ENCODE measurements at regions not wholly inside any gene's neighbourhood (a gene's known extent, or its start where the extent isn't known, plus 50 kb on each side); places are given as distances from the start of the nearest gene placed in this dataset.

GRCh38 chr6:74871757-74872156, 334.1 kb downstream of the COL12A1 start:
- no peak overlapping the region for H3K4me2 ChIP-seq (ENCODE audit: low read length)

GRCh38 chr6:74870403-74870802, 335.4 kb downstream of the COL12A1 start:
- no peak for TF ChIP-seq CTCF (IDR thresholded peaks at IDR 0.05; ENCODE audit: low read length)
- no peak for TF ChIP-seq EZH2 (IDR thresholded peaks at IDR 0.05; ENCODE audit: borderline replicate concordance, low read length)
- Histone ChIP-seq H3K9me2 (ENCODE audit: low read depth, low read length) (no peaks in the 10 kb centered on the region), H3K9me3 (ENCODE audit: low read length) (no peaks in the 10 kb centered on the region), H2AFZ (ENCODE audit: low read length) (no peak overlapping the region), H3K27me3 (ENCODE audit: insufficient read depth, low read length) (no peaks in the 10 kb centered on the region), H3F3A (ENCODE audit: insufficient read depth, low read length) (no peaks in the 10 kb centered on the region), H3K4me3 (ENCODE audit: low read depth, low read length, poor library complexity, severe bottlenecking) (no peak overlapping the region), H3K27ac (ENCODE audit: low read depth, low read length, poor library complexity, severe bottlenecking) (no peak overlapping the region), H3K79me2 (ENCODE audit: insufficient read depth, low read length) (no peaks in the 10 kb centered on the region), H3K4me2 (ENCODE audit: low read length) (no peak overlapping the region), H3K9ac (ENCODE audit: low read length) (no peak overlapping the region), H3K4me1 (ENCODE audit: insufficient read depth, low read length, severe bottlenecking) (no peaks in the 10 kb centered on the region), H4K20me1 (ENCODE audit: insufficient read depth, low read length) (no peaks in the 10 kb centered on the region), H3K36me3 (ENCODE audit: insufficient read depth, low read length) (no peaks in the 10 kb centered on the region)

More at GRCh38 chr6:74871757-74872156, 334.1 kb downstream of the COL12A1 start:
- Histone ChIP-seq H3K27ac (ENCODE audit: low read depth, low read length, poor library complexity, severe bottlenecking) (no peak overlapping the region), H3K79me2 (ENCODE audit: insufficient read depth, low read length) (no peaks in the 10 kb centered on the region), H3K4me1 (ENCODE audit: insufficient read depth, low read length, severe bottlenecking) (no peaks in the 10 kb centered on the region), H4K20me1 (ENCODE audit: insufficient read depth, low read length) (no peaks in the 10 kb centered on the region), H2AFZ (ENCODE audit: low read length) (no peak overlapping the region), H3K4me3 (ENCODE audit: low read depth, low read length, poor library complexity, severe bottlenecking) (no peak overlapping the region), H3K9me3 (ENCODE audit: low read length) (no peaks in the 10 kb centered on the region), H3F3A (ENCODE audit: insufficient read depth, low read length) (no peaks in the 10 kb centered on the region), H3K27me3 (ENCODE audit: insufficient read depth, low read length) (no peaks in the 10 kb centered on the region), H3K36me3 (ENCODE audit: insufficient read depth, low read length) (no peaks in the 10 kb centered on the region), H3K9me2 (ENCODE audit: low read depth, low read length) (no peaks in the 10 kb centered on the region), H3K9ac (ENCODE audit: low read length) (no peak overlapping the region)
- TF ChIP-seq CTCF (IDR thresholded peaks at IDR 0.05; ENCODE audit: low read length) (no peak), EZH2 (IDR thresholded peaks at IDR 0.05; ENCODE audit: borderline replicate concordance, low read length) (no peak)

- no peak for TF ChIP-seq CTCF (IDR thresholded peaks at IDR 0.05; ENCODE audit: low read length)
Measured at GRCh38 chr6:74867291-74867690, 338.6 kb downstream of the COL12A1 start.

More at GRCh38 chr6:74867291-74867690, 338.6 kb downstream of the COL12A1 start:
- H3K9me3 ChIP-seq (ENCODE audit: low read length): no peaks in the 10 kb centered on the region
- no peaks in the 10 kb centered on the region for H3K79me2 ChIP-seq (ENCODE audit: insufficient read depth, low read length)
- H3K27me3 ChIP-seq (ENCODE audit: insufficient read depth, low read length): no peaks in the 10 kb centered on the region
- no peaks in the 10 kb centered on the region for H3K4me1 ChIP-seq (ENCODE audit: insufficient read depth, low read length, severe bottlenecking)
- no peak overlapping the region for H3K4me3 ChIP-seq (ENCODE audit: low read depth, low read length, poor library complexity, severe bottlenecking)
- no peak overlapping the region for H2AFZ ChIP-seq (ENCODE audit: low read length)
- H3K9me2 ChIP-seq (ENCODE audit: low read depth, low read length): no peaks in the 10 kb centered on the region
- H3K4me2 ChIP-seq (ENCODE audit: low read length): no peak overlapping the region
- H3K9ac ChIP-seq (ENCODE audit: low read length): no peak overlapping the region
- H3K36me3 ChIP-seq (ENCODE audit: insufficient read depth, low read length): no peaks in the 10 kb centered on the region
- no peaks in the 10 kb centered on the region for H3F3A ChIP-seq (ENCODE audit: insufficient read depth, low read length)
- H3K27ac ChIP-seq (ENCODE audit: low read depth, low read length, poor library complexity, severe bottlenecking): no peak overlapping the region
- H4K20me1 ChIP-seq (ENCODE audit: insufficient read depth, low read length): no peaks in the 10 kb centered on the region
